A673 (cell line): ENCODE measurements at regions not wholly inside any gene's neighbourhood (a gene's known extent, or its start where the extent isn't known, plus 50 kb on each side); places are given as distances from the start of the nearest gene placed in this dataset.

Experiments used
- EZH2 ChIP-seq: fragments of 200-600 bp; sonication (generic); IDR thresholded peaks from 2 replicates; pipeline ENCODE4 v1.6.1; 2017; ENCODE audit warnings: borderline replicate concordance, low read depth, mild to moderate bottlenecking, mixed read lengths, antibody characterized with exemption, low read length; ENCODE audit not compliant: poor library complexity, severe bottlenecking
- TF ChIP-seq, protein P1 (sequence below): fragments of 300-800, 200-600 bp; sonication (generic); conservative IDR thresholded peaks from 2 replicates; pipeline ENCODE4 v1.5.1; 2017; ENCODE audit warnings: low read depth, mild to moderate bottlenecking, antibody characterized with exemption, low read length, moderate library complexity, mixed read lengths

DNA sequence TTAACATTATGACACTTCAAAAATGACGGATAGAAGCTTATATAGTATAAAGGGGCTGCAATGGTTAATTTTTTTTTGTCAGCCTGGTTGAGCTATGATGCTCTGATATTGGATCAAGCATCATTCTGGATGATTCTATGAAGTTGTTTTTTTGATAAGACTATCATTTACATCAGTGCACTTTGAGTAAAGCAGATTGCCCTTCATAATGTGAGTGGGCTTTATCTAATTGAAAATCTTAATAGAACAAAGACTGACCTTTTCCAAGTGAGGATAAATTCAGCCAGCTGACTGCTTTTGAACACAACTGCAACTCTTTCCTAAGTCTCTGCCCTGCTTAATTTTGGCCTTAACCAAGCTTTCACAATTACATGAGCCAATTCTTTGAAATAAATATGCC, 1476.2 kb downstream of the NCAM2 start:
- no peak for TF ChIP-seq EZH2
- TF ChIP-seq, protein P1, sequence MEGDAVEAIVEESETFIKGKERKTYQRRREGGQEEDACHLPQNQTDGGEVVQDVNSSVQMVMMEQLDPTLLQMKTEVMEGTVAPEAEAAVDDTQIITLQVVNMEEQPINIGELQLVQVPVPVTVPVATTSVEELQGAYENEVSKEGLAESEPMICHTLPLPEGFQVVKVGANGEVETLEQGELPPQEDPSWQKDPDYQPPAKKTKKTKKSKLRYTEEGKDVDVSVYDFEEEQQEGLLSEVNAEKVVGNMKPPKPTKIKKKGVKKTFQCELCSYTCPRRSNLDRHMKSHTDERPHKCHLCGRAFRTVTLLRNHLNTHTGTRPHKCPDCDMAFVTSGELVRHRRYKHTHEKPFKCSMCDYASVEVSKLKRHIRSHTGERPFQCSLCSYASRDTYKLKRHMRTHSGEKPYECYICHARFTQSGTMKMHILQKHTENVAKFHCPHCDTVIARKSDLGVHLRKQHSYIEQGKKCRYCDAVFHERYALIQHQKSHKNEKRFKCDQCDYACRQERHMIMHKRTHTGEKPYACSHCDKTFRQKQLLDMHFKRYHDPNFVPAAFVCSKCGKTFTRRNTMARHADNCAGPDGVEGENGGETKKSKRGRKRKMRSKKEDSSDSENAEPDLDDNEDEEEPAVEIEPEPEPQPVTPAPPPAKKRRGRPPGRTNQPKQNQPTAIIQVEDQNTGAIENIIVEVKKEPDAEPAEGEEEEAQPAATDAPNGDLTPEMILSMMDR = no peak
